ENCODE measurements at regions not wholly inside any gene's neighbourhood (a gene's known extent, or its start where the extent isn't known, plus 50 kb on each side); places are given as distances from the start of the nearest gene placed in this dataset.

GRCh38 chr3:117485841-117486240 lies 776.3 kb downstream of the TUSC7 start:
- ChIA-PET POLR2A (ENCODE audit: partially characterized antibody) (no interaction called here), CTCF (ENCODE audit: partially characterized antibody) (interaction anchor here (1.0 kb wide), 1 partner anchor 21 kb away, joined by 3 read pairs; no protein-coding TSS in a partner anchor)
- Histone ChIP-seq H4K5ac (ENCODE audit: insufficient read length, low read depth, low read length) (no peak overlapping the region), H3K4ac (replicated peaks; ENCODE audit: insufficient read length, low read depth, low read length) (no peak overlapping the region), H3K18ac (ENCODE audit: extremely low read depth, low read length) (no peak overlapping the region), H3K27ac (ENCODE audit: low read depth, low read length) (no peak overlapping the region), H3K9ac (replicated peaks in 1 of 4; ENCODE audit: extremely low read depth in 1 of 4, low read depth in 3 of 4, low read length in 3 of 4) (no peak overlapping the region), H2BK20ac (ENCODE audit: low read length) (no peak overlapping the region), H3K56ac (replicated peaks; ENCODE audit: insufficient read length, low read depth, low read length) (no peak overlapping the region), H4K8ac (ENCODE audit: extremely low read depth, insufficient read depth, low read length) (no peak overlapping the region), H2AFZ (ENCODE audit: low read length) (no peak overlapping the region), H2BK5ac (ENCODE audit: low read depth, low read length) (no peak overlapping the region), H2BK12ac (ENCODE audit: low read depth, low read length) (no peak overlapping the region), H3K4me1 (replicated peaks in 1 of 4; ENCODE audit: control insufficient read depth in 3 of 4, insufficient read depth in 4 of 4, low read length in 3 of 4) (no peaks in the 10 kb centered on the region), H4K91ac (replicated peaks; ENCODE audit: insufficient read length, low read length) (no peak overlapping the region), H4K20me1 (replicated peaks in 1 of 2; ENCODE audit: control insufficient read depth in 1 of 2, insufficient read depth in 2 of 2, low read length in 2 of 2) (no peaks in the 10 kb centered on the region), H3K27me3 (replicated peaks in 1 of 4; ENCODE audit: control insufficient read depth in 3 of 4, extremely low read depth in 1 of 4, insufficient read depth in 3 of 4, low read length in 3 of 4) (no peaks in the 10 kb centered on the region), H2AK5ac (ENCODE audit: low read depth, low read length) (no peak overlapping the region), H3K4me3 (ENCODE audit: extremely low read depth in 1 of 4, insufficient read depth in 2 of 4, low read depth in 3 of 4, low read length in 4 of 4) (no peak overlapping the region), H2BK15ac (ENCODE audit: low read length) (no peak overlapping the region), H3K23ac (ENCODE audit: insufficient read length) (no peak overlapping the region), H3K79me1 (ENCODE audit: low read depth, low read length) (no peaks in the 10 kb centered on the region), H3K36me3 (ENCODE audit: control insufficient read depth in 2 of 4, insufficient read depth in 4 of 4, low read length in 3 of 4) (no peaks in the 10 kb centered on the region), H3K23me2 (ENCODE audit: low read depth, low read length) (no peaks in the 10 kb centered on the region), H3K9me3 (ENCODE audit: insufficient read depth in 2 of 2, low read depth in 1 of 2, low read length in 1 of 2) (no peaks in the 10 kb centered on the region), H3K79me2 (ENCODE audit: control insufficient read depth in 1 of 2, insufficient read depth in 2 of 2, low read length in 2 of 2) (no peaks in the 10 kb centered on the region), H3K4me2 (ENCODE audit: insufficient read depth in 1 of 2, low read depth in 2 of 2, low read length in 2 of 2) (no peak overlapping the region), H3K14ac (ENCODE audit: insufficient read length) (no peak overlapping the region), H2BK120ac (replicated peaks; ENCODE audit: low read depth, low read length) (no peak overlapping the region)
- FAIRE-seq (no peak), DNase-seq (ENCODE audit: low read depth in 1 of 2, low spot score in 2 of 2) (no peak)
- TF ChIP-seq KDM4A (IDR thresholded peaks at IDR 0.05; ENCODE audit: low read depth, low read length, severe bottlenecking) (no peak), GTF2F1 (IDR thresholded peaks at IDR 0.05; ENCODE audit: borderline replicate concordance, low read depth, low read length) (no peak), YY1 (IDR thresholded peaks at IDR 0.05; ENCODE audit: low read depth, low read length) (no peak), SP4 (IDR thresholded peaks at IDR 0.05; ENCODE audit: low read length) (no peak), NRF1 (IDR thresholded peaks at IDR 0.05; ENCODE audit: low read depth, low read length) (no peak)
